GM10266 (cell line): ENCODE measurements at regions not wholly inside any gene's neighbourhood (a gene's known extent, or its start where the extent isn't known, plus 50 kb on each side); places are given as distances from the start of the nearest gene placed in this dataset.

Source experiments
- DNase-seq: peaks from one replicate; pipeline ENCODE4 v3.0.0; 2012; ENCODE audit errors: extremely low spot score
- TF ChIP-seq, protein P1 (sequence below): IDR thresholded peaks from 2 replicates; pipeline ENCODE4 v1.5.1; 2012; ENCODE audit warnings: mild to moderate bottlenecking, low read depth; ENCODE audit not compliant: control insufficient read depth, insufficient read depth; ENCODE audit errors: missing control alignments

DNA sequence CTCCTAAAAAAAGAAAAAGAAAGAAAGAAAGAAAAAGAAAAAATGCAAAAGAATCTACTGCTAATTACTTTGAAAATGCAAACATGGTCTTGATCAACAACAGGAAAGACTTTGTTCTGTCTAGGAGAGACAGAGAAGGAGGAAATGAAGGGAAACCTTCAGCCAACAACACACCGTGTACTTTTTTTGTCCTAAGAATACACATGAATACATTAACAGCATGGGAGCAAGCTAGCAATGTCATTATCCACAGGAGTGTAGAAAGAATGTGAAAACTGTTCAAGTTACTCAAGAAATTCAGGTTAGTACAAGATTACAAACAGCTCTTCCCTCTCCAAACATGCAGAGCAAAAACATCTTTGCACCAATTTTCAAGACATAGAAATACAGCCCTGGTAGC, 326.3 kb downstream of the UBE3D start:
- TF ChIP-seq, protein P1, sequence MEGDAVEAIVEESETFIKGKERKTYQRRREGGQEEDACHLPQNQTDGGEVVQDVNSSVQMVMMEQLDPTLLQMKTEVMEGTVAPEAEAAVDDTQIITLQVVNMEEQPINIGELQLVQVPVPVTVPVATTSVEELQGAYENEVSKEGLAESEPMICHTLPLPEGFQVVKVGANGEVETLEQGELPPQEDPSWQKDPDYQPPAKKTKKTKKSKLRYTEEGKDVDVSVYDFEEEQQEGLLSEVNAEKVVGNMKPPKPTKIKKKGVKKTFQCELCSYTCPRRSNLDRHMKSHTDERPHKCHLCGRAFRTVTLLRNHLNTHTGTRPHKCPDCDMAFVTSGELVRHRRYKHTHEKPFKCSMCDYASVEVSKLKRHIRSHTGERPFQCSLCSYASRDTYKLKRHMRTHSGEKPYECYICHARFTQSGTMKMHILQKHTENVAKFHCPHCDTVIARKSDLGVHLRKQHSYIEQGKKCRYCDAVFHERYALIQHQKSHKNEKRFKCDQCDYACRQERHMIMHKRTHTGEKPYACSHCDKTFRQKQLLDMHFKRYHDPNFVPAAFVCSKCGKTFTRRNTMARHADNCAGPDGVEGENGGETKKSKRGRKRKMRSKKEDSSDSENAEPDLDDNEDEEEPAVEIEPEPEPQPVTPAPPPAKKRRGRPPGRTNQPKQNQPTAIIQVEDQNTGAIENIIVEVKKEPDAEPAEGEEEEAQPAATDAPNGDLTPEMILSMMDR: no peak

DNA sequence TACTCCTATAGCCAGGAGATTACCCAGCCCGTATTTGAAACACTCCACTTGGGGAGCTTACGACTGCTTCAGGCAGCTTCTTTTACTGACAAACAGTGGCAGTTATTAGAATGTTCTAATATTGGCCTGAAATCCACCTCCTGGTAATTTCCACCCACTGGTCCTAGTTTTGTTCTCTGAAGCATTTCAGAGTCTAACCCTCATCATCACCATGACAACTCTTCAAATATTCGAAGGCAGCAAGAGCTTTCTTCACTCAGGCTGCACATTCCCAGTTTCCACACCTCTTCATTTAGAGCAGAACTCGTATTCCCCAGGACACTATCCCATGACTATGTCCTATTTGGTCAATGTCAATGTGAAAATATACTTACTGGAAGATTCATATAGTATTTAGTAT, 325.6 kb downstream of the UBE3D start:
- DNase-seq: no peak
- TF ChIP-seq, protein P1: no peak

More for the DNA sequence above, 326.3 kb downstream of the UBE3D start:
- DNase-seq: no peak

DNA sequence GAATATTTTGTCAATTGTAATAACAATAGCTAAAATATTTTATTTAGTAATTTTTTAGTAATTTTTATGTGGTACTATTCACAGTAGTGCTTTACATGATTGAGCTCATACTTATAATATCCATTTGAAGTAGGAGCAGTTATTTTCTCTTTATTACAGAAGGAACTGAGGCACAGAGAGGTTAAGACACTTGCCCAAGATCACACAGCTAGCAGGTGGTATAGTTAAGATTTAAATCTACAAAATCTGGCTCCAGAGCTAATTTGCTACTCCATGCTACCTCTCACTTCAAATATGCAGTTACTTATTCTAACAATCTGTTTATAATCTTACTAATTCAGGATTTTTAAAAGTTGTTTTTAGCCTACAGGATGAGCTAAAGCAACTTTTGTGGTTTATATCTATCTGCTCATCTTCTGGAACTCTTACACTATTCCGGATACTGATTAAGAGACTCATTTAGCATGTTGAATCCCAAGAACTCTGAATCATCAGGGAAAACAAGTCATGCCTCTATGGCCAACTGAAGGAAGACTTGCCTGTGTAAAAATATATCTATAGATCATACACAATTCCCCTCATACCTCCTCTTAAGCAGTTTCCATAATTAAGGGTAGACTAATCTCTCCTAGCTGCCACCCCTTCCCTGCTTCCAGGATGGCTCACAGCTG, 324.2 kb downstream of the UBE3D start:
- no peak for DNase-seq
- TF ChIP-seq, protein P1: no peak

DNA sequence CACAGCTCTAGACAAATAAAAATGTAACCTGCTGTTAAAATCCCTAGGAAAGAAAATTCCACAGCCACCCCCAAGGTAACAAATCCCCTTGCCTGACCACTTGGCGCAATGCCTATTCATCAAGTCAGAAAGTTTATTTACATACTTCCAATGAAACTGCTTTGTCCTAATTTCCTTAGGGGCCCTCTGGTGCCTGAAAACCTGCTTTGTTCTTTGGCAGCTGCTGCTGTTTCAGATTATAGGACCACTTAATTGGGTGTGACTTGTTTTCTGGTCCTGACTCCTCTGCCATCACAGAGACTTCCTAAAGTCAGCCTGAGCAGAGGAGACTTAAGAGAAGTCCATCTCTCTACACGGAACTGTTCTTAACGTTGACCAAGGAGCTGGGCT, 323.6 kb downstream of the UBE3D start:
- DNase-seq: no peak
- TF ChIP-seq, protein P1: no peak

DNA sequence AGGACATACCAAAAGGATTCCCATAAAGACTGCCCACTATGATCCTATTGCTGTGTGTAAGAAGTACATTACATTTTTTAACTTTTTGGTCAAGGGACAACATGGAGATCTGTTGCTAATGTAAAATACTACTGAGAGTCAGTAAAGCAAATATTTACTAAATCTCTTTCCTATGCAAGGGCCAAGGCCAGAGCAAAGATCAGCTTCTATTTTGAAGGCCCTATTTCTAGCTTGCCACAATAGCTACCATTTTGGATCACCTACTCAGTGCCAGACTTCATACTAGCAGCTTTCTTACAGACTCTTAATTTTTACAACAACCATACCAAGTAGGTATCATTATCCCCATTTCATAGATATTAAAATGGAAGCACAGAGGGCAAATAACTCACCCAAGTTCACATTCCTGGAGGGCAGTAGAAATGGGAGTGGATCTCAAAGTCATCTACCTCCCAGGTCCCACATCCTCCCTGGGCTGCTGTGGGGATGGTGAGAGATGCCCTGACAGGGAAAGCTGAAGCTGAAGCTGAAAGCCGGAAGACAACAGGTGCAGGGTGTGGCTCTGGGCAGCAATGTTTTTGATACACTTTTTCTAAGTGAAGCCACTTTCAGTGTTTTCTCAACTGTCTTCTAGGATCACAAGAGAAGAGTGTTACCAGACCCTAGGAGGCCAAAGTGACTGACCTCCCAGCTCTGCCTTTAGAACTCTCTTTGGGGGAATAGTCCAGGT, 321.2 kb downstream of the UBE3D start:
- TF ChIP-seq, protein P1: no peak
- DNase-seq: no peak

DNA sequence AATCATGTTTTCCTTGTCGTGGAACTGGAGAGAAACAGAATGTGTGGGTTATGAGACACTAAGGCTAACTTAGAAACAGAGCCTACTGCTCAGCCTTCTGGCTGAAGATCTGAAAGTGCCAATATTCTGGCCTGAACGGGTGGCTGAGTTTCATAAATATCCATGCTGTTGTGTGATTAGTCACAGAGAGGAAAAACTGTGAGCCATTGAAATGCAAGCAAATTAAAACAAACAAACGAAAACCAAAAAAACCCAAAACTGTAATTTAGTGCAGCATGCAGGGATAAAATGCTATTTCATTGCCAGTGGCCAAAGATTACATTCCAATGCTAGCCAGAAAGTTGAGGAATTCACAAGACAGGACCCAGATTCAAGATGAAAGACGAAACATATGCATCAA, 315.1 kb downstream of the UBE3D start:
- TF ChIP-seq, protein P1: no peak
- no peak for DNase-seq

DNA sequence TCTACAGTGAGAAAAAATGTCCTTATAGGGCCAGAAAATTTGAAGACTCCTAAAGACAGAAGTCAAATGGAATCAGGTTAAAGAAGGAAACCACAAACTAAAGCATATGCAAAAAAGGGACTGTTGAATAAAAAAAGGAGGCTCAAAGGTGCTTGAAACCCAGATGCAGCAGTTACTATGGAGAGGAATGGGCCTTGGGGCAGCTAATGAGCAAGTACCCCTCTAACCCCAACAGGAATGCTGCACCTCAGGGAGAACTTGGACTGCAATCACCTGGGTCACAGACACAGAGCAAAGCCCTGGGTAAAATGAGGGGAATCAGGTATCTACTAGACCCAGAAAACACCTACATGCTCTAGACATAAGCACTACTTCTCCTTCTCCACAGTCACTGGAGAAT, 313.9 kb downstream of the UBE3D start:
- TF ChIP-seq, protein P1: no peak
- no peak for DNase-seq
